ENCODE measurements at regions not wholly inside any gene's neighbourhood (a gene's known extent, or its start where the extent isn't known, plus 50 kb on each side); places are given as distances from the start of the nearest gene placed in this dataset.

DNA sequence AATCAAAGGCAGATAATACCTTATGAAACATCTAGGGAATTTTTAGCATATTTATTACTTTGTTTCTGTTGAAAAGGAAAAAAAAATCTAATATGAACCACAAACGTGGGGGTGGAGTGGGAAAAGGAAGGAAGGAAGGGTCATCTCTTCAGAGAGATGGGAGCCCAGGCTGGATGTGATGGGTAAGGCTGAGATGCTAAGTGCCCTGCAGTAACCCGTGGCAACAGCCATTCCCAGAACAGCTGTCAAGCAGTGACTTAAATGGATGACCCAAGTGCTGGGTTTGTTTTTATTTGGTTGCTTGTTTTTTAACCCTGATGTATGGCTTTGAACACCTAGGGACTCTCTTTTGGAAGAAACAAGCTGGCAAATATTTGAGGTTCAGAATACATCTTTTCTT is 50.7 kb upstream of the KLF7 start:
- TF ChIP-seq, protein P1, sequence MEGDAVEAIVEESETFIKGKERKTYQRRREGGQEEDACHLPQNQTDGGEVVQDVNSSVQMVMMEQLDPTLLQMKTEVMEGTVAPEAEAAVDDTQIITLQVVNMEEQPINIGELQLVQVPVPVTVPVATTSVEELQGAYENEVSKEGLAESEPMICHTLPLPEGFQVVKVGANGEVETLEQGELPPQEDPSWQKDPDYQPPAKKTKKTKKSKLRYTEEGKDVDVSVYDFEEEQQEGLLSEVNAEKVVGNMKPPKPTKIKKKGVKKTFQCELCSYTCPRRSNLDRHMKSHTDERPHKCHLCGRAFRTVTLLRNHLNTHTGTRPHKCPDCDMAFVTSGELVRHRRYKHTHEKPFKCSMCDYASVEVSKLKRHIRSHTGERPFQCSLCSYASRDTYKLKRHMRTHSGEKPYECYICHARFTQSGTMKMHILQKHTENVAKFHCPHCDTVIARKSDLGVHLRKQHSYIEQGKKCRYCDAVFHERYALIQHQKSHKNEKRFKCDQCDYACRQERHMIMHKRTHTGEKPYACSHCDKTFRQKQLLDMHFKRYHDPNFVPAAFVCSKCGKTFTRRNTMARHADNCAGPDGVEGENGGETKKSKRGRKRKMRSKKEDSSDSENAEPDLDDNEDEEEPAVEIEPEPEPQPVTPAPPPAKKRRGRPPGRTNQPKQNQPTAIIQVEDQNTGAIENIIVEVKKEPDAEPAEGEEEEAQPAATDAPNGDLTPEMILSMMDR (IDR thresholded peaks at IDR 0.05 in 8 of 11, conservative IDR thresholded peaks at IDR 0.05 in 3 of 11): no peak
- TF ChIP-seq POLR2A (IDR thresholded peaks at IDR 0.05) (no peak), POLR2AphosphoS5 (IDR thresholded peaks at IDR 0.05) (no peak)
